Ishikawa (cell line): ENCODE measurements at regions not wholly inside any gene's neighbourhood (a gene's known extent, or its start where the extent isn't known, plus 50 kb on each side); places are given as distances from the start of the nearest gene placed in this dataset.

Source experiments
- CEBPB ChIP-seq: IDR thresholded peaks from 2 replicates; pipeline ENCODE4 v1.6.1; 2012
- CREB1 ChIP-seq: IDR thresholded peaks from 2 replicates; pipeline ENCODE4 v1.6.1; 2012; ENCODE audit warnings: low read depth
- EGR1 ChIP-seq: IDR thresholded peaks from 2 replicates; pipeline ENCODE4 v1.6.1; 2012
- EP300 ChIP-seq: IDR thresholded peaks from 2 replicates; pipeline ENCODE4 v1.6.1; 2012; ENCODE audit warnings: borderline replicate concordance
- FOXM1 ChIP-seq: IDR thresholded peaks from 2 replicates; pipeline ENCODE4 v1.6.1; 2012; ENCODE audit warnings: low read depth, borderline replicate concordance
- MAX ChIP-seq: IDR thresholded peaks from 2 replicates; pipeline ENCODE4 v1.6.1; 2012
- NFIC ChIP-seq: IDR thresholded peaks from 2 replicates; pipeline ENCODE4 v1.6.1; 2012
- RAD21 ChIP-seq: IDR thresholded peaks from 2 replicates; pipeline ENCODE4 v1.6.1; 2012; ENCODE audit warnings: low read depth
- TAF1 ChIP-seq: IDR thresholded peaks from 2 replicates; pipeline ENCODE4 v1.6.1; 2012; ENCODE audit warnings: low read depth, mild to moderate bottlenecking
- TCF12 ChIP-seq: IDR thresholded peaks from 2 replicates; pipeline ENCODE4 v1.6.1; 2012; ENCODE audit warnings: low read depth
- TEAD4 ChIP-seq: IDR thresholded peaks from 2 replicates; pipeline ENCODE4 v1.6.1; 2012
- YY1 ChIP-seq: IDR thresholded peaks from 2 replicates; pipeline ENCODE4 v1.6.1; 2012; ENCODE audit warnings: low read depth
- ZBTB7A ChIP-seq: IDR thresholded peaks from 2 replicates; pipeline ENCODE4 v1.6.1; 2012; ENCODE audit warnings: low read depth
- TF ChIP-seq, protein P1 (sequence below): IDR thresholded peaks from 2 replicates; pipeline ENCODE4 v1.6.1; 2012; ENCODE audit warnings: low read depth, mild to moderate bottlenecking
- TF ChIP-seq, protein P2 (sequence below): IDR thresholded peaks from 2 replicates; pipeline ENCODE4 v1.6.1; 2012

GRCh38 chr2:204312105-204312504, 233.2 kb upstream of the PARD3B start:
- TF ChIP-seq EGR1 = no peak
- TF ChIP-seq MAX = no peak
- TF ChIP-seq, protein P1, sequence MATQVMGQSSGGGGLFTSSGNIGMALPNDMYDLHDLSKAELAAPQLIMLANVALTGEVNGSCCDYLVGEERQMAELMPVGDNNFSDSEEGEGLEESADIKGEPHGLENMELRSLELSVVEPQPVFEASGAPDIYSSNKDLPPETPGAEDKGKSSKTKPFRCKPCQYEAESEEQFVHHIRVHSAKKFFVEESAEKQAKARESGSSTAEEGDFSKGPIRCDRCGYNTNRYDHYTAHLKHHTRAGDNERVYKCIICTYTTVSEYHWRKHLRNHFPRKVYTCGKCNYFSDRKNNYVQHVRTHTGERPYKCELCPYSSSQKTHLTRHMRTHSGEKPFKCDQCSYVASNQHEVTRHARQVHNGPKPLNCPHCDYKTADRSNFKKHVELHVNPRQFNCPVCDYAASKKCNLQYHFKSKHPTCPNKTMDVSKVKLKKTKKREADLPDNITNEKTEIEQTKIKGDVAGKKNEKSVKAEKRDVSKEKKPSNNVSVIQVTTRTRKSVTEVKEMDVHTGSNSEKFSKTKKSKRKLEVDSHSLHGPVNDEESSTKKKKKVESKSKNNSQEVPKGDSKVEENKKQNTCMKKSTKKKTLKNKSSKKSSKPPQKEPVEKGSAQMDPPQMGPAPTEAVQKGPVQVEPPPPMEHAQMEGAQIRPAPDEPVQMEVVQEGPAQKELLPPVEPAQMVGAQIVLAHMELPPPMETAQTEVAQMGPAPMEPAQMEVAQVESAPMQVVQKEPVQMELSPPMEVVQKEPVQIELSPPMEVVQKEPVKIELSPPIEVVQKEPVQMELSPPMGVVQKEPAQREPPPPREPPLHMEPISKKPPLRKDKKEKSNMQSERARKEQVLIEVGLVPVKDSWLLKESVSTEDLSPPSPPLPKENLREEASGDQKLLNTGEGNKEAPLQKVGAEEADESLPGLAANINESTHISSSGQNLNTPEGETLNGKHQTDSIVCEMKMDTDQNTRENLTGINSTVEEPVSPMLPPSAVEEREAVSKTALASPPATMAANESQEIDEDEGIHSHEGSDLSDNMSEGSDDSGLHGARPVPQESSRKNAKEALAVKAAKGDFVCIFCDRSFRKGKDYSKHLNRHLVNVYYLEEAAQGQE = no peak
- TF ChIP-seq TCF12 = no peak
- no peak for TF ChIP-seq YY1

- TF ChIP-seq EP300 (no peak), RAD21 (no peak), CREB1 (no peak), EGR1 (no peak), NFIC (no peak), TCF12 (no peak)
- TF ChIP-seq, protein P1 = no peak
Measured at GRCh38 chr2:204313256-204313655, 232.0 kb upstream of the PARD3B start.

GRCh38 chr2:204315236-204315662, 230.0 kb upstream of the PARD3B start:
- TF ChIP-seq NFIC = peak; percentile 80
- peak; percentile 62; the same call in 1 of the 2 replicates for TF ChIP-seq EP300
- TF ChIP-seq TEAD4 = peak; percentile 54
- TF ChIP-seq FOXM1 = peak; percentile 53; the same call in 1 of the 2 replicates
- peak; percentile 71 for TF ChIP-seq TCF12
- no peak for TF ChIP-seq CREB1
- peak; percentile 71 for TF ChIP-seq MAX
- no peak for TF ChIP-seq RAD21
- TF ChIP-seq YY1 = no peak
- no peak for TF ChIP-seq CEBPB
- TF ChIP-seq, protein P2, sequence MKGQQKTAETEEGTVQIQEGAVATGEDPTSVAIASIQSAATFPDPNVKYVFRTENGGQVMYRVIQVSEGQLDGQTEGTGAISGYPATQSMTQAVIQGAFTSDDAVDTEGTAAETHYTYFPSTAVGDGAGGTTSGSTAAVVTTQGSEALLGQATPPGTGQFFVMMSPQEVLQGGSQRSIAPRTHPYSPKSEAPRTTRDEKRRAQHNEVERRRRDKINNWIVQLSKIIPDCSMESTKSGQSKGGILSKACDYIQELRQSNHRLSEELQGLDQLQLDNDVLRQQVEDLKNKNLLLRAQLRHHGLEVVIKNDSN = peak; percentile 30
- TF ChIP-seq ZBTB7A = no peak
- no peak for TF ChIP-seq EGR1
- no peak for TF ChIP-seq TAF1
- TF ChIP-seq, protein P1 = no peak

- no peak for TF ChIP-seq NFIC
- TF ChIP-seq TAF1 = no peak
- no peak for TF ChIP-seq YY1
- no peak for TF ChIP-seq RAD21
- TF ChIP-seq CREB1 = no peak
- TF ChIP-seq EP300 = no peak
- TF ChIP-seq, protein P2 = no peak
- TF ChIP-seq FOXM1 = no peak
- TF ChIP-seq, protein P1 = no peak
- TF ChIP-seq CEBPB = no peak
- no peak for TF ChIP-seq TCF12
Measured at GRCh38 chr2:204317640-204318039, 227.6 kb upstream of the PARD3B start.
